GM23338 (cell line): ENCODE measurements at regions not wholly inside any gene's neighbourhood (a gene's known extent, or its start where the extent isn't known, plus 50 kb on each side); places are given as distances from the start of the nearest gene placed in this dataset.

Source experiments
- ATAC-seq: fragments of 200-7000 bp; cut with Tn5 transposase; 3 replicates; pipeline ENCODE4 v1.9.1; 2020
- DNase-seq: peaks from one replicate; pipeline ENCODE4 v3.0.0-alpha.2; 2015; ENCODE audit warnings: low spot score
- H2AFZ ChIP-seq: fragments of 200-600 bp; sonication (generic); 2 replicates; pipeline ENCODE4 v1.8.0; 2016; ENCODE audit warnings: antibody characterized with exemption, mild to moderate bottlenecking, moderate library complexity
- H3F3A ChIP-seq: fragments of 200-600 bp; sonication (generic); replicated peaks from 2 replicates; pipeline ENCODE4 v1.8.0; 2017; ENCODE audit warnings: antibody characterized with exemption, mixed run types, low read depth
- H3K27ac ChIP-seq: fragments of 200-600 bp; sonication (generic); 2 replicates; pipeline ENCODE4 v1.6.1; 2016; ENCODE audit warnings: low read depth
- H3K27me3 ChIP-seq: fragments of 200-600 bp; sonication (generic); 2 replicates; pipeline ENCODE4 v1.8.0; 2016; ENCODE audit warnings: mild to moderate bottlenecking, mixed run types, moderate library complexity; ENCODE audit not compliant: insufficient read depth
- H3K36me3 ChIP-seq: fragments of 200-600 bp; sonication (generic); 2 replicates; pipeline ENCODE4 v1.8.0; 2016; ENCODE audit warnings: mild to moderate bottlenecking; ENCODE audit not compliant: insufficient read depth
- H3K4me1 ChIP-seq: fragments of 200-600 bp; sonication (generic); 2 replicates; pipeline ENCODE4 v1.8.0; 2016; ENCODE audit warnings: mild to moderate bottlenecking, moderate library complexity; ENCODE audit not compliant: insufficient read depth
- H3K4me2 ChIP-seq: fragments of 200-600 bp; sonication (generic); 2 replicates; pipeline ENCODE4 v1.7.1; 2017; ENCODE audit warnings: mixed run types
- H3K4me3 ChIP-seq: fragments of 200-600 bp; sonication (generic); 2 replicates; pipeline ENCODE4 v1.6.1; 2016; ENCODE audit warnings: mixed run types
- H3K79me2 ChIP-seq: fragments of 200-600 bp; sonication (generic); replicated peaks from 2 replicates; pipeline ENCODE4 v1.8.0; 2017; ENCODE audit warnings: mild to moderate bottlenecking; ENCODE audit not compliant: insufficient read depth
- H3K9me2 ChIP-seq: fragments of 200-600 bp; sonication (generic); 2 replicates; pipeline ENCODE4 v1.8.0; 2017; ENCODE audit not compliant: insufficient read depth
- H4K20me1 ChIP-seq: fragments of 200-600 bp; sonication (generic); replicated peaks from 2 replicates; pipeline ENCODE4 v1.8.0; 2017; ENCODE audit warnings: mild to moderate bottlenecking; ENCODE audit not compliant: insufficient read depth
- H3K27ac Mint-ChIP-seq: 2 replicates; pipeline ENCODE4 v1.8.0; 2020; ENCODE audit warnings: inconsistent platforms, mild to moderate bottlenecking, moderate library complexity, mixed read lengths
- H3K27me3 Mint-ChIP-seq: 3 replicates; pipeline ENCODE4 v1.8.0; 2022; ENCODE audit warnings: low read depth, mild to moderate bottlenecking, moderate library complexity, mixed read lengths, inconsistent platforms; ENCODE audit not compliant: insufficient read depth, poor library complexity
- H3K36me3 Mint-ChIP-seq: 3 replicates; pipeline ENCODE4 v1.8.0; 2021; ENCODE audit warnings: low read depth, mild to moderate bottlenecking, inconsistent platforms, moderate library complexity, mixed read lengths
- H3K4me1 Mint-ChIP-seq: 3 replicates; pipeline ENCODE4 v1.8.0; 2020; ENCODE audit warnings: mild to moderate bottlenecking, inconsistent platforms, mixed read lengths
- H3K4me3 Mint-ChIP-seq: 3 replicates; pipeline ENCODE4 v1.8.0; 2021; ENCODE audit warnings: moderate library complexity, mild to moderate bottlenecking, inconsistent platforms, mixed read lengths
- H3K9me3 Mint-ChIP-seq: 3 replicates; pipeline ENCODE4 v1.8.0; 2020; ENCODE audit warnings: moderate library complexity, mild to moderate bottlenecking, inconsistent platforms, mixed read lengths
- CREB1 ChIP-seq: fragments of 250-450 bp; sonication (Bioruptor Pico); IDR thresholded peaks from 2 replicates; pipeline ENCODE4 v1.5.0; 2020; ENCODE audit warnings: low read depth, mild to moderate bottlenecking, moderate library complexity
- ETS1 ChIP-seq: IDR thresholded peaks from 2 replicates; pipeline ENCODE4 v1.6.1; 2016; ENCODE audit warnings: antibody characterized with exemption
- EZH2 ChIP-seq: fragments of 200-600 bp; sonication (generic); IDR thresholded peaks from one replicate; pipeline ENCODE4 v1.8.0; 2017; ENCODE audit warnings: antibody characterized with exemption, mild to moderate bottlenecking, low read depth; ENCODE audit not compliant: unreplicated experiment
- EZH2phosphoT487 ChIP-seq: fragments of 200-600 bp; sonication (generic); IDR thresholded peaks from one replicate; pipeline ENCODE4 v1.8.1; 2018; ENCODE audit warnings: antibody characterized with exemption; ENCODE audit not compliant: unreplicated experiment
- JUNB ChIP-seq: IDR thresholded peaks from one replicate; pipeline ENCODE4 v1.6.1; 2016; ENCODE audit warnings: antibody characterized with exemption; ENCODE audit not compliant: unreplicated experiment
- NANOG ChIP-seq: IDR thresholded peaks from 2 replicates; pipeline ENCODE4 v1.6.1; 2016; ENCODE audit warnings: antibody characterized with exemption, borderline replicate concordance
- POLR2AphosphoS5 ChIP-seq: IDR thresholded peaks from 2 replicates; pipeline ENCODE4 v1.6.1; 2016; ENCODE audit warnings: antibody characterized with exemption, low read depth
- REST ChIP-seq: IDR thresholded peaks from one replicate; pipeline ENCODE4 v1.6.1; 2018; ENCODE audit warnings: antibody characterized with exemption; ENCODE audit not compliant: unreplicated experiment
- STAT1 ChIP-seq: IDR thresholded peaks from one replicate; pipeline ENCODE4 v1.6.1; 2016; ENCODE audit warnings: antibody characterized with exemption; ENCODE audit not compliant: unreplicated experiment
- ZNF114 ChIP-seq: fragments of 250-450 bp; sonication (Bioruptor Pico); IDR thresholded peaks from 2 replicates; pipeline ENCODE4 v1.5.0; 2020; ENCODE audit warnings: mild to moderate bottlenecking, moderate library complexity
- ZNF331 ChIP-seq: fragments of 250-450 bp; sonication (Bioruptor Pico); IDR thresholded peaks from 2 replicates; pipeline ENCODE4 v1.5.0; 2020; ENCODE audit warnings: low read depth, mild to moderate bottlenecking, moderate library complexity

GRCh38 chr2:41137031-41137430 is 685.1 kb upstream of the SLC8A1 start:
- H3K4me1 ChIP-seq = no peaks in the 10 kb centered on the region
- ATAC-seq (no peak), DNase-seq (no peak)
- H3K4me3 Mint-ChIP-seq = no peak overlapping the region
- H3K4me3 ChIP-seq = no peak overlapping the region
- no peaks in the 10 kb centered on the region for H3K4me1 Mint-ChIP-seq
- no peaks in the 10 kb centered on the region for H3K9me3 Mint-ChIP-seq
- no peaks in the 10 kb centered on the region for H3K27me3 Mint-ChIP-seq
- no peaks in the 10 kb centered on the region for H3K36me3 Mint-ChIP-seq
- H3F3A ChIP-seq = no peaks in the 10 kb centered on the region
- H3K79me2 ChIP-seq = no peaks in the 10 kb centered on the region
- no peak overlapping the region for H3K27ac ChIP-seq
- H2AFZ ChIP-seq = no peak overlapping the region
- H3K36me3 ChIP-seq = no peaks in the 10 kb centered on the region
- H4K20me1 ChIP-seq = no peaks in the 10 kb centered on the region
- H3K27me3 ChIP-seq = no peaks in the 10 kb centered on the region
- no peak overlapping the region for H3K4me2 ChIP-seq
- TF ChIP-seq EZH2phosphoT487 = no peak
- TF ChIP-seq ZNF331 (CRISPR knock-in tag) = no peak
- no peak for TF ChIP-seq ZNF114 (CRISPR knock-in tag)
- no peak for TF ChIP-seq CREB1 (CRISPR knock-in tag)
- no peak for TF ChIP-seq ETS1
- TF ChIP-seq NANOG = no peak
- TF ChIP-seq POLR2AphosphoS5 = no peak
- no peak overlapping the region for H3K27ac Mint-ChIP-seq
- H3K9me2 ChIP-seq = no peaks in the 10 kb centered on the region

GRCh38 chr2:41141146-41141791 is 689.4 kb upstream of the SLC8A1 start:
- Mint-ChIP-seq H3K4me3 (no peak overlapping the region), H3K36me3 (no peaks in the 10 kb centered on the region), H3K9me3 (no peaks in the 10 kb centered on the region), H3K27me3 (no peaks in the 10 kb centered on the region), H3K4me1 (peaks cover 3% of the 10 kb centered on the region; the same call in 1 of the 3 replicates), H3K27ac (no peak overlapping the region)
- DNase-seq = no peak
- no peaks in the 10 kb centered on the region for H4K20me1 ChIP-seq
- TF ChIP-seq JUNB = no peak
- TF ChIP-seq ZNF331 (CRISPR knock-in tag) = no peak
- TF ChIP-seq ETS1 = no peak
- TF ChIP-seq EZH2phosphoT487 = no peak
- no peak for TF ChIP-seq STAT1
- TF ChIP-seq CREB1 (CRISPR knock-in tag) = no peak
- no peak for TF ChIP-seq EZH2
- TF ChIP-seq POLR2AphosphoS5 = no peak
- TF ChIP-seq REST = no peak
- no peak for TF ChIP-seq NANOG
- no peak for TF ChIP-seq ZNF114 (CRISPR knock-in tag)
- H3K9me2 ChIP-seq = no peaks in the 10 kb centered on the region
- no peaks in the 10 kb centered on the region for H3K79me2 ChIP-seq
- no peaks in the 10 kb centered on the region for H3K27me3 ChIP-seq
- no peaks in the 10 kb centered on the region for H3K4me1 ChIP-seq
- no peaks in the 10 kb centered on the region for H3F3A ChIP-seq
- no peak for ATAC-seq
- H3K27ac ChIP-seq = no peak overlapping the region
- no peak overlapping the region for H2AFZ ChIP-seq
- H3K36me3 ChIP-seq = no peaks in the 10 kb centered on the region
- H3K4me3 ChIP-seq = no peak overlapping the region
- no peak overlapping the region for H3K4me2 ChIP-seq
